ENCODE measurements at regions not wholly inside any gene's neighbourhood (a gene's known extent, or its start where the extent isn't known, plus 50 kb on each side); places are given as distances from the start of the nearest gene placed in this dataset.

- TF ChIP-seq EZH2 (IDR thresholded peaks at IDR 0.05) (no peak), POLR2AphosphoS5 (IDR thresholded peaks at IDR 0.05; ENCODE audit: borderline replicate concordance, low read depth, low read length) (no peak)
Observed at GRCh38 chr2:107012714-107013306, 126.8 kb upstream of the ST6GAL2 start.
